ENCODE measurements at regions not wholly inside any gene's neighbourhood (a gene's known extent, or its start where the extent isn't known, plus 50 kb on each side); places are given as distances from the start of the nearest gene placed in this dataset.

- Histone ChIP-seq H3K27me3 (ENCODE audit: control insufficient read depth in 1 of 2, insufficient read depth in 2 of 2, low read length in 2 of 2) (peaks cover 0 to 10% of the 10 kb centered on the region in 2 experiments; a peak in 2 of 5 replicates), H3K4me3 (replicated peaks in 1 of 3; ENCODE audit: insufficient read depth in 1 of 3, low read depth in 2 of 3, low read length in 3 of 3) (no peak overlapping the region), H3K27ac (ENCODE audit: extremely low read length, insufficient read depth, low read length) (no peak overlapping the region), H4K20me1 (ENCODE audit: insufficient read depth, low read length) (no peaks in the 10 kb centered on the region), H3K36me3 (replicated peaks in 1 of 2; ENCODE audit: control insufficient read depth in 1 of 2, insufficient read depth in 2 of 2, low read length in 2 of 2) (no peaks in the 10 kb centered on the region), H3K4me1 (ENCODE audit: insufficient read depth, low read length) (no peaks in the 10 kb centered on the region), H3K79me2 (ENCODE audit: insufficient read depth, low read length) (no peaks in the 10 kb centered on the region), H2AFZ (ENCODE audit: low read length) (no peak overlapping the region), H3K9ac (ENCODE audit: insufficient read depth, low read depth, low read length) (no peak overlapping the region), H3K9me3 (ENCODE audit: low read length) (no peaks in the 10 kb centered on the region), H3K4me2 (ENCODE audit: low read depth, low read length) (no peak overlapping the region)
- CTCF ChIA-PET (ENCODE audit: low intra/inter-chr PET ratio, low total read pairs) = no interaction called here
- no peak for DNase-seq (ENCODE audit: low spot score)
- no peak for ATAC-seq
- no peak for FAIRE-seq
- intact Hi-C loops (cut with micrococcal nuclease; ENCODE audit: unreplicated experiment) = no loop called here
- TF ChIP-seq NFYB (CRISPR knock-in tag; IDR thresholded peaks at IDR 0.05) (no peak), TEAD2 (CRISPR knock-in tag; IDR thresholded peaks at IDR 0.05) (no peak), ZNF580 (CRISPR knock-in tag; IDR thresholded peaks at IDR 0.05; ENCODE audit: borderline replicate concordance, low read depth) (no peak), HOXA5 (CRISPR knock-in tag; IDR thresholded peaks at IDR 0.05) (no peak), FOXA1 (IDR thresholded peaks at IDR 0.05) (no peak), FOXA1 (CRISPR knock-in tag; IDR thresholded peaks at IDR 0.05) (no peak), MYNN (CRISPR knock-in tag; IDR thresholded peaks at IDR 0.05; ENCODE audit: low read depth) (no peak), NAIF1 (CRISPR knock-in tag; IDR thresholded peaks at IDR 0.05; ENCODE audit: borderline replicate concordance) (no peak), ZNF232 (CRISPR knock-in tag; IDR thresholded peaks at IDR 0.05; ENCODE audit: borderline replicate concordance) (no peak), ZNF251 (CRISPR knock-in tag; IDR thresholded peaks at IDR 0.05) (no peak), ZFP36L2 (CRISPR knock-in tag; IDR thresholded peaks at IDR 0.05) (no peak), ZNF362 (CRISPR knock-in tag; IDR thresholded peaks at IDR 0.05; ENCODE audit: borderline replicate concordance) (no peak), ZBTB25 (CRISPR knock-in tag; IDR thresholded peaks at IDR 0.05) (no peak), ATF6 (CRISPR knock-in tag; conservative IDR thresholded peaks at IDR 0.05) (no peak), ZNF432 (CRISPR knock-in tag; IDR thresholded peaks at IDR 0.05; ENCODE audit: borderline replicate concordance) (no peak), ZNF543 (CRISPR knock-in tag; IDR thresholded peaks at IDR 0.05) (no peak), PRMT3 (CRISPR knock-in tag; IDR thresholded peaks at IDR 0.05; ENCODE audit: borderline replicate concordance, low read depth) (no peak), MTA3 (CRISPR knock-in tag; IDR thresholded peaks at IDR 0.05) (no peak)
- POLR2A ChIA-PET = no interaction called here
- in situ Hi-C loops (cut with HindIII; ENCODE audit: extremely low pct_ligation_motif_present, low pct_unique_long_range_greater_than_20kb) = no loop called here
- 28% methylated on average over 5 of the region's 6 CpGs for WGBS (ENCODE audit: low lambda C conversion rate)
- BruUV-seq (replicated peaks) = no TSS peak
Observed at GRCh38 chr19:14300303-14300702, 80.9 kb upstream of the ADGRE5 start.
